ENCODE measurements at regions not wholly inside any gene's neighbourhood (a gene's known extent, or its start where the extent isn't known, plus 50 kb on each side); places are given as distances from the start of the nearest gene placed in this dataset.
"Not testable (repeated sequence)": the region's sequence is repeated elsewhere in the genome, so short reads cannot be mapped to it uniquely, and the experiment has no call there.

DNA sequence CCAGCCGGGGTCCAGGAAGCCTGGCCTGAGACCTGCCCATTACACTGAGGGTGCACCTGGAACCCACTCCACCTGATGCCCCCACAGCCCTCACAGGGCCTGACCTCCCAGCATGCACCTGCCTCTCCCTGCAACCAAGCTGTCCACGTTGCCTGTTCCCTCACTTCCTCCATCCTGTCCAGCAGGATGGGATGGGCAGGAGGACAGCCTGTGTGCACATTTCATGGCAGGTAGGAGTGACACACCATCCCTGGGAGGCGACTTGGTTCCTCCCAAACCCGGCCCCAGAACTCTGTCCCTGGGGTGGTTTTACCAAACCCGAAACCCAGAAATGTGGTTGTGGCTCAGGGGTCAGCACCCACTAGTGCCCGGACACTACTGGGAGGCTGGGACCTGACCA, 203.8 kb upstream of the ZNF519 start:
- not testable (repeated sequence) for DNase-seq (ENCODE audit: low read depth)

- DNase-seq (ENCODE audit: low read depth) = not testable (repeated sequence)
These were observed 189.0 kb upstream of the ZNF519 start for GRCh38 chr18:14321217-14321616.

GRCh38 chr18:14301255-14301654, 169.0 kb upstream of the ZNF519 start:
- not testable (repeated sequence) for DNase-seq (ENCODE audit: low read depth)

DNA sequence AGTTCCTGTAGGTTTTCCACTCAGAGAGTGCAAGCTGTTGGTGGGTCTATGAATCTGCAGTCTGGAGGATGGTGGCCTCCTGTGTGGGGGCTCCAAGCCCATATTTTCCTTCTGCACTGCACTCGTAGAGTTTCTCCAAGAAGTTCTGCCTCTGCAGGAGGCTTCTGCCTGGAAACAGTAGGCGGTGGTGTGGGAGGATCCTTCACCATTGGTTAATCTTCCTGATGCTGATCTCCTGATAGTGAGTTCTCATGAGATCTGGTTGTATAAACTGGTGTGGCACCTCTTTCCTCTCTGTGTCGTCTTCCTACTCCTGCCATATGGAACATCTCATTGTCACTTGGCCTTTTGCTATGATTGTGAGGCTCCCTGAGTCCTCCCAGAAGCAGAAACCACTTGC, 162.8 kb upstream of the ZNF519 start:
- DNase-seq (ENCODE audit: low read depth) = not testable (repeated sequence)

GRCh38 chr18:14285053-14285452, 152.8 kb upstream of the ZNF519 start:
- no peak for DNase-seq (ENCODE audit: low read depth)

GRCh38 chr18:14275391-14275790, 143.2 kb upstream of the ZNF519 start:
- not testable (repeated sequence) for DNase-seq (ENCODE audit: low read depth)

- not testable (repeated sequence) for DNase-seq (ENCODE audit: low read depth)
These were observed 133.6 kb upstream of the ZNF519 start for GRCh38 chr18:14265637-14266410.

GRCh38 chr18:14262786-14263185, 130.6 kb upstream of the ZNF519 start:
- not testable (repeated sequence) for DNase-seq (ENCODE audit: low read depth)

DNA sequence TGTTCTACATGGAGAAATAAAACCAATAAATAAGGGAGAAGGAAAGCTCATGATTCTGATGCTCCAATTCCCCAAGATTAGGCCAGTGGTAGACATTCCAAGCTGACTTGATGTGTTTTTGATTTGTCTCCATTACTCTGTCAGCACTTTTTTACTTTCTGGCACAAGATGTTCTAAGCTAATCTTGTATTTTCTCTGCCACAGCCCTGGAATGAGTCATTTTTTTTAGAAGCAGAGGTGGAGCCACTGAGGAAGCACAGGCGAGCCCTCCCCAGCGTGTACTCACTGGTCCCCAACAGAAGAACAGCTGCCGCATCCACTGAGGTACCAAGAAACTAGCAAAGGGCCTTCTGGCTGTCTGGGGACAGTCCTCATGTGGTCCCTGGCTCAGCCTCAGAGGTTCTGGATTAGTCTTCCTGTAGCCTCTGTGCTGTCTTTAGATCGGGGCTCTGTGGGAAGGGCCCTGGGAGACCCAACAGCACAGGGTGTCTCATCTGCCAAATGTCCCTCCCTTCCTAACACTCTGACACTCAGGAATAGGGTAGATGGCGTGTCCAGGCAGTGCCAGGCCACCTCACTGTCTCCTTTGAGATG, 117.9 kb upstream of the ZNF519 start:
- not testable (repeated sequence) for DNase-seq (ENCODE audit: low read depth)

DNA sequence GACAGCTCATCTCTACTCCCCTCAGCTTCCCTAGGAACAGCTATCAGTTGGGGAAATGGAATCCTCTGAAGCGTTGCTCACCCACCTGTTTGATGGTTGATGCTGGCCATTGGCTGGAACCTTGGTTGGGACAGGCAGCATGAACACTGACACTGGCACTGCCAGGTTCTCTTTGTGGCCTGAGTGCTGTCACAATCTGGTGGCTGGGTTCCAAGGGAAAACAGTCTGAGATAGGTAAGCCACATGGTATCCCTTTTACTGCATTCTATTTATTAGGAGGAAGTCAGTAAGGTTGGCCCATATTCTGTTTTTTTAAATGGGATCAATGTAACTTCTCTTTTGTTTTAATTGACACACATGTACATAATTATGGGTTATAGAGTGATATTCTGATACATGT, 107.0 kb upstream of the ZNF519 start:
- DNase-seq (ENCODE audit: low read depth) = not testable (repeated sequence)

DNA sequence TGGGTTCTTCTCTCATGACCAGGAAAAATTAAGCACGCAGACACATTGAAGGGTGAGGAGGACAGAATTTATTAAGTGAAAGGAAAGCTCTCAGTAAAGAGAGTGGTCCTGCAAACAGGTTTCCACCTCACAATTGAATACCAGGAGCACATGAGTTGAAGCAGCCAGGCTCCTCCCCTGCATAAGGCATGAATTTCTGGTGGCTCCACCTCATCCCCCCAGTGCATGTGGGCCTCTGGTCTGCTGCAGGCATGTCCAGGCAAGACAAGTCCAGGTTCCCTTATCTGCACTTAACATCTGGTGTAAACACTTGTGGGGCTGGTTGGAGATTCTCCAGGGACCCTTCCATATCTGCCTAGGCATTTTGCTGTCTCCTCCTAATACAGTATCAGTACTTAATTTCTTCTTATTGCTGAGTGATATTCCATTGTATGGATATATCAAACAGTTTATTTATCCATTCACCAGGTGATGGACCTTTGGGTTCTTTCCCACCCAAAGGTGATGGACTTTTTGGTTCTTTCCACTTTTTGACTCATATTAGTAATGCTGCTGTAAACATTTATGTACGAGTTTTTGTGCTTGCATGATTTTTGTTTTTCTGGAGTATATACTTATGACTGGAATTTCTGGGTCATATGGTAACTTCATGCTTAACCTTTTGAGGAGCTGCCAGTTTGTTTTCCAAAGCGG, 104.3 kb upstream of the ZNF519 start:
- DNase-seq (ENCODE audit: low read depth) = not testable (repeated sequence)

- DNase-seq (ENCODE audit: low read depth) = not testable (repeated sequence)
These were observed 93.0 kb upstream of the ZNF519 start for GRCh38 chr18:14225286-14225679.

GRCh38 chr18:14224551-14225285, 92.5 kb upstream of the ZNF519 start:
- DNase-seq (ENCODE audit: low read depth) = not testable (repeated sequence)

GRCh38 chr18:14223919-14224318, 91.7 kb upstream of the ZNF519 start:
- DNase-seq (ENCODE audit: low read depth) = not testable (repeated sequence)

DNA sequence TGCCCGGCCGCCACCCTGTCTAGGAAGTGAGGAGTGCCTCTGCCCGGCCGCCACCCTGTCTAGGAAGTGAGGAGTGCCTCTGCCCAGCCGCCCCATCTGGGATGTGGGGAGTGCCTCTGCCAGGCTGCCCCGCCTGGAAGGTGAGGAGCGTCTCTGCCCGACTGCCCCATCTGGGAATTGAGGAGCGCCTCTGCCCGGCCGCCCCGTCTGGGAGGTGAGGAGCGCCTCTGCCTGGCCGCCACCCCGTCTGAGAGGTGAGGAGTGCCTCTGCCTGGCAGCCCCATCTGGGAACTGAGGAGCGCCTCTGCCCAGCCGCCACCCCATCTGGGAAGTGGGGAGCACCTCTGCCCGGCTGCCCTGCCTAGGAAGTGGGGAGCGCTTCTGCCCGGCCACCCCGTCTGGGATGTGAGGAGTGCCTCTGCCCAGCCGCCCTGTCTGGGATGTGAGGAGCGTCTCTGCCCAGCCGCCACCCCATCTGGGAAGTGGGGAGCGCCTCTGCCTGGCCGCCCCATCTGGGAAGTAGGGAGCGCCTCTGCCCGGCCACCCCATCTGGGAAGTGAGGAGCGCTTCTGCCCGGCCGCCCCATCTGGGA, 91.1 kb upstream of the ZNF519 start:
- DNase-seq (ENCODE audit: low read depth) = not testable (repeated sequence)

GRCh38 chr18:14222354-14223221, 90.4 kb upstream of the ZNF519 start:
- not testable (repeated sequence) for DNase-seq (ENCODE audit: low read depth)

- no peak for DNase-seq (ENCODE audit: low read depth)
These were observed 89.5 kb upstream of the ZNF519 start for GRCh38 chr18:14221689-14222088.

DNA sequence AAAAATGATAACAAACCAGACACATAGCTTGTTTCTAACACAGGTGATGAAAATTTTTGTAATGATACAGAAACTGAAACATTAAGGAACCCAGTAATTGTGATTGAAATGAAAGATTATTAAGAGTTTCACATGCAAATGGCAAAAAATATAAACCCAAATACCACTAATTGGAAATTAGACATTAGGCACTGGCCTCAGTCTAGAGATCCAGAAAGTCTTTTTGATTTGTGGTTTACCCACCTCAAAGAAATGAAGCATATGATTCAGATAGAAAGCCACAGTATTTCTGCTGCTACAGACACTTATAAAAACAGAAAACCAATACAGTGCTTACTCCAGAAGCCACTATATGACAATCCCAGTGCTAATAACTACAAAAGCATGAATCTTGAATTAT, 83.7 kb upstream of the ZNF519 start:
- not testable (repeated sequence) for DNase-seq (ENCODE audit: low read depth)

- DNase-seq (ENCODE audit: low read depth) = not testable (repeated sequence)
These were observed 71.2 kb upstream of the ZNF519 start for GRCh38 chr18:14203424-14203823.

GRCh38 chr18:14190776-14191442, 58.7 kb upstream of the ZNF519 start:
- not testable (repeated sequence) for DNase-seq (ENCODE audit: low read depth)
